Suprapubic skin (tissue), 4 donors: ENCODE measurements at regions not wholly inside any gene's neighbourhood (a gene's known extent, or its start where the extent isn't known, plus 50 kb on each side); places are given as distances from the start of the nearest gene placed in this dataset.

ENCODE experiments used
- POLR2A ChIP-seq, 2 donors: fragments of 450-650 bp; IDR thresholded peaks; one replicate each; pipeline ENCODE4 v1.6.1; 2017; ENCODE audit warnings: antibody characterized with exemption in 2 of 2, mild to moderate bottlenecking in 2 of 2, moderate library complexity in 2 of 2
- POLR2AphosphoS5 ChIP-seq, 3 donors: sonication (generic); formaldehyde crosslinking; IDR thresholded peaks; one replicate each; pipeline ENCODE4 v1.6.1; 2017; ENCODE audit warnings: antibody characterized with exemption in 3 of 3
- TF ChIP-seq, protein P1 (sequence below), 2 donors: fragments of 200-600 bp in 1 of 2; fragments of 450-650 bp in 1 of 2; sonication (generic) in 1 of 2; IDR thresholded peaks; one replicate each; pipeline ENCODE4 v1.5.1; 2016 to 2019; ENCODE audit warnings: antibody characterized with exemption in 2 of 2, mild to moderate bottlenecking in 1 of 2, moderate library complexity in 1 of 2

GRCh38 chr5:163978897-163979296 is 473.5 kb downstream of the MAT2B start:
- TF ChIP-seq POLR2AphosphoS5 (IDR thresholded peaks at IDR 0.05) = no peak
- TF ChIP-seq, protein P1, sequence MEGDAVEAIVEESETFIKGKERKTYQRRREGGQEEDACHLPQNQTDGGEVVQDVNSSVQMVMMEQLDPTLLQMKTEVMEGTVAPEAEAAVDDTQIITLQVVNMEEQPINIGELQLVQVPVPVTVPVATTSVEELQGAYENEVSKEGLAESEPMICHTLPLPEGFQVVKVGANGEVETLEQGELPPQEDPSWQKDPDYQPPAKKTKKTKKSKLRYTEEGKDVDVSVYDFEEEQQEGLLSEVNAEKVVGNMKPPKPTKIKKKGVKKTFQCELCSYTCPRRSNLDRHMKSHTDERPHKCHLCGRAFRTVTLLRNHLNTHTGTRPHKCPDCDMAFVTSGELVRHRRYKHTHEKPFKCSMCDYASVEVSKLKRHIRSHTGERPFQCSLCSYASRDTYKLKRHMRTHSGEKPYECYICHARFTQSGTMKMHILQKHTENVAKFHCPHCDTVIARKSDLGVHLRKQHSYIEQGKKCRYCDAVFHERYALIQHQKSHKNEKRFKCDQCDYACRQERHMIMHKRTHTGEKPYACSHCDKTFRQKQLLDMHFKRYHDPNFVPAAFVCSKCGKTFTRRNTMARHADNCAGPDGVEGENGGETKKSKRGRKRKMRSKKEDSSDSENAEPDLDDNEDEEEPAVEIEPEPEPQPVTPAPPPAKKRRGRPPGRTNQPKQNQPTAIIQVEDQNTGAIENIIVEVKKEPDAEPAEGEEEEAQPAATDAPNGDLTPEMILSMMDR (IDR thresholded peaks at IDR 0.05) = no peak
- TF ChIP-seq POLR2A (IDR thresholded peaks at IDR 0.05) = no peak
